ENCODE measurements at regions not wholly inside any gene's neighbourhood (a gene's known extent, or its start where the extent isn't known, plus 50 kb on each side); places are given as distances from the start of the nearest gene placed in this dataset.
A peak's percentile ranks its signal among the peaks of the same experiment; 100 is the strongest.

GRCh38 chr5:90135779-90136378, 273.7 kb downstream of the CETN3 start:
- no peak for DNase-seq (ENCODE audit: low read depth in 4 of 4, low spot score in 3 of 4)

- DNase-seq (ENCODE audit: low read depth in 4 of 4, low spot score in 3 of 4), result no peak
Measured at GRCh38 chr5:90134892-90135291, 274.7 kb downstream of the CETN3 start.

GRCh38 chr5:90134381-90134780, 275.2 kb downstream of the CETN3 start:
- no peak for DNase-seq (ENCODE audit: low read depth in 4 of 4, low spot score in 3 of 4)

- DNase-seq (ENCODE audit: low read depth in 4 of 4, low spot score in 3 of 4), result no peak
Measured at GRCh38 chr5:90133941-90134340, 275.6 kb downstream of the CETN3 start.

GRCh38 chr5:90131383-90132133, 278.0 kb downstream of the CETN3 start:
- no peak for DNase-seq (ENCODE audit: low read depth in 4 of 4, low spot score in 3 of 4)

GRCh38 chr5:90128551-90128950, 281.0 kb downstream of the CETN3 start:
- DNase-seq (ENCODE audit: low read depth in 4 of 4, low spot score in 3 of 4), result no peak

- no peak for DNase-seq (ENCODE audit: low read depth in 4 of 4, low spot score in 3 of 4)
Measured at GRCh38 chr5:90119531-90119971, 290.0 kb downstream of the CETN3 start.

GRCh38 chr5:90117005-90117404, 292.6 kb downstream of the CETN3 start:
- no peak for DNase-seq (ENCODE audit: low read depth in 4 of 4, low spot score in 3 of 4)

GRCh38 chr5:90113108-90113507, 296.4 kb downstream of the CETN3 start:
- no peak for DNase-seq (ENCODE audit: low read depth in 4 of 4, low spot score in 3 of 4)

- no peak for DNase-seq (ENCODE audit: low read depth in 4 of 4, low spot score in 3 of 4)
Measured at GRCh38 chr5:90112033-90112692, 297.4 kb downstream of the CETN3 start.

- no peak for DNase-seq (ENCODE audit: low read depth in 4 of 4, low spot score in 3 of 4)
Measured at GRCh38 chr5:90111364-90112032, 298.1 kb downstream of the CETN3 start.

- DNase-seq (ENCODE audit: low read depth in 4 of 4, low spot score in 3 of 4), result no peak
Measured at GRCh38 chr5:90109285-90109684, 300.3 kb downstream of the CETN3 start.

GRCh38 chr5:90099099-90099498, 310.5 kb downstream of the CETN3 start:
- no peak for DNase-seq (ENCODE audit: low read depth in 4 of 4, low spot score in 3 of 4)

GRCh38 chr5:90097082-90097477, 312.5 kb downstream of the CETN3 start:
- no peak for DNase-seq (ENCODE audit: low read depth in 4 of 4, low spot score in 3 of 4)

- DNase-seq (ENCODE audit: low read depth in 4 of 4, low spot score in 3 of 4), result no peak
Measured at GRCh38 chr5:90096415-90097081, 313.0 kb downstream of the CETN3 start.

GRCh38 chr5:90095292-90096060, 314.1 kb downstream of the CETN3 start:
- no peak for DNase-seq (ENCODE audit: low read depth in 4 of 4, low spot score in 3 of 4)

GRCh38 chr5:90093751-90094485, 315.6 kb downstream of the CETN3 start:
- DNase-seq (ENCODE audit: low read depth in 4 of 4, low spot score in 3 of 4), result peak in 3 of 4 donors; percentile 14 to 34 (median 18)

GRCh38 chr5:90092734-90093133, 316.8 kb downstream of the CETN3 start:
- DNase-seq (ENCODE audit: low read depth in 4 of 4, low spot score in 3 of 4), result no peak

- DNase-seq (ENCODE audit: low read depth in 4 of 4, low spot score in 3 of 4), result no peak
Measured at GRCh38 chr5:90084342-90084741, 325.2 kb downstream of the CETN3 start.
